Activated naive CD8-positive, alpha-beta T cell treated with anti-CD3 and anti-CD28 coated beads, Interleukin-2, amount 10 ng/mL, durations not matched to agents 7 days and 5 days (primary cell): ENCODE measurements at regions not wholly inside any gene's neighbourhood (a gene's known extent, or its start where the extent isn't known, plus 50 kb on each side); places are given as distances from the start of the nearest gene placed in this dataset.

Experiments used
- ATAC-seq: fragments of 150-1000 bp; cut with Tn5 transposase; one replicate; pipeline ENCODE4 v1.10.0; 2021; ENCODE audit warnings: low read depth, moderate library complexity
- POLR2A ChIA-PET: fragments of 350-600 bp; sonication (Branson Sonifier 250); formaldehyde crosslinking; loops from one replicate; lab custom pipeline; 2021; ENCODE audit warnings: antibody characterized with exemption; lab: Charles Lee
- DNase-seq: peaks from one replicate; pipeline ENCODE4 v3.0.0; 2021
- H3K27ac Mint-ChIP-seq: one replicate; pipeline ENCODE4 v1.8.0; 2022; ENCODE audit warnings: mild to moderate bottlenecking, mixed read lengths
- H3K27me3 Mint-ChIP-seq: one replicate; pipeline ENCODE4 v1.8.0; 2022; ENCODE audit warnings: mild to moderate bottlenecking, moderate library complexity, mixed read lengths
- H3K36me3 Mint-ChIP-seq: one replicate; pipeline ENCODE4 v1.8.0; 2021; ENCODE audit warnings: mild to moderate bottlenecking, mixed read lengths
- H3K4me1 Mint-ChIP-seq: one replicate; pipeline ENCODE4 v1.8.0; 2021; ENCODE audit warnings: mixed read lengths
- H3K4me3 Mint-ChIP-seq: one replicate; pipeline ENCODE4 v1.8.0; 2022; ENCODE audit warnings: mild to moderate bottlenecking, moderate library complexity, mixed read lengths
- H3K9me3 Mint-ChIP-seq: one replicate; pipeline ENCODE4 v1.8.0; 2021; ENCODE audit warnings: mixed read lengths

GRCh38 chr22:34010259-34010658 lies 90.0 kb upstream of the LARGE1 start:
- Mint-ChIP-seq H3K9me3 (peaks cover 19% of the 10 kb centered on the region), H3K27me3 (no peaks in the 10 kb centered on the region)
- POLR2A ChIA-PET, result no interaction called here

GRCh38 chr22:34015642-34016041 lies 95.4 kb upstream of the LARGE1 start:
- POLR2A ChIA-PET, result no interaction called here
- Mint-ChIP-seq H3K4me1 (no peaks in the 10 kb centered on the region), H3K9me3 (peaks cover 9% of the 10 kb centered on the region), H3K27ac (no peak overlapping the region), H3K27me3 (no peaks in the 10 kb centered on the region), H3K36me3 (no peaks in the 10 kb centered on the region), H3K4me3 (no peak overlapping the region)
- ATAC-seq, result no peak
- no peak for DNase-seq

More at GRCh38 chr22:34010259-34010658, 90.0 kb upstream of the LARGE1 start:
- no peak for ATAC-seq
- H3K4me3 Mint-ChIP-seq, result no peak overlapping the region
- H3K27ac Mint-ChIP-seq, result no peak overlapping the region
- H3K4me1 Mint-ChIP-seq, result no peaks in the 10 kb centered on the region
- DNase-seq, result no peak
- H3K36me3 Mint-ChIP-seq, result no peaks in the 10 kb centered on the region

- Mint-ChIP-seq H3K27ac (no peak overlapping the region), H3K9me3 (peaks cover 5% of the 10 kb centered on the region), H3K4me3 (no peak overlapping the region), H3K4me1 (no peaks in the 10 kb centered on the region), H3K36me3 (no peaks in the 10 kb centered on the region), H3K27me3 (no peaks in the 10 kb centered on the region)
- POLR2A ChIA-PET, result no interaction called here
- ATAC-seq (no peak), DNase-seq (no peak)
Measured at GRCh38 chr22:34017205-34017604, 96.9 kb upstream of the LARGE1 start.

- Mint-ChIP-seq H3K27ac (no peak overlapping the region), H3K4me1 (no peaks in the 10 kb centered on the region), H3K27me3 (no peaks in the 10 kb centered on the region), H3K9me3 (peaks cover 5% of the 10 kb centered on the region), H3K36me3 (no peaks in the 10 kb centered on the region), H3K4me3 (no peak overlapping the region)
- DNase-seq, result no peak
- POLR2A ChIA-PET, result no interaction called here
- no peak for ATAC-seq
Measured at GRCh38 chr22:34019190-34019845, 99.0 kb upstream of the LARGE1 start.

GRCh38 chr22:34035209-34035608 lies 114.9 kb upstream of the LARGE1 start:
- no peak overlapping the region for H3K27ac Mint-ChIP-seq
- no peak overlapping the region for H3K4me3 Mint-ChIP-seq
- no peak for ATAC-seq
- POLR2A ChIA-PET, result no interaction called here
- no peaks in the 10 kb centered on the region for H3K4me1 Mint-ChIP-seq
- H3K9me3 Mint-ChIP-seq, result peaks cover 6% of the 10 kb centered on the region
- H3K36me3 Mint-ChIP-seq, result no peaks in the 10 kb centered on the region
- no peaks in the 10 kb centered on the region for H3K27me3 Mint-ChIP-seq
- DNase-seq, result no peak

- Mint-ChIP-seq H3K27me3 (no peaks in the 10 kb centered on the region), H3K9me3 (peaks cover 8% of the 10 kb centered on the region), H3K4me3 (no peak overlapping the region), H3K27ac (no peak overlapping the region), H3K36me3 (no peaks in the 10 kb centered on the region), H3K4me1 (no peaks in the 10 kb centered on the region)
- DNase-seq, result no peak
- no peak for ATAC-seq
- POLR2A ChIA-PET, result no interaction called here
Measured at GRCh38 chr22:34036931-34037330, 116.7 kb upstream of the LARGE1 start.

- no peaks in the 10 kb centered on the region for H3K4me1 Mint-ChIP-seq
- DNase-seq (no peak), ATAC-seq (no peak)
- no peak overlapping the region for H3K4me3 Mint-ChIP-seq
- H3K36me3 Mint-ChIP-seq, result no peaks in the 10 kb centered on the region
- no peaks in the 10 kb centered on the region for H3K27me3 Mint-ChIP-seq
- POLR2A ChIA-PET, result no interaction called here
- no peak overlapping the region for H3K27ac Mint-ChIP-seq
- H3K9me3 Mint-ChIP-seq, result peaks cover 12% of the 10 kb centered on the region
Measured at GRCh38 chr22:34038801-34039555, 118.7 kb upstream of the LARGE1 start.

GRCh38 chr22:34045311-34045710 lies 125.0 kb upstream of the LARGE1 start:
- POLR2A ChIA-PET, result no interaction called here
- Mint-ChIP-seq H3K4me3 (no peak overlapping the region), H3K4me1 (no peaks in the 10 kb centered on the region), H3K27me3 (no peaks in the 10 kb centered on the region), H3K9me3 (peaks cover 8% of the 10 kb centered on the region), H3K27ac (no peak overlapping the region), H3K36me3 (no peaks in the 10 kb centered on the region)
- ATAC-seq (no peak), DNase-seq (no peak)

GRCh38 chr22:34055525-34056200 lies 135.4 kb upstream of the LARGE1 start:
- Mint-ChIP-seq H3K4me1 (no peaks in the 10 kb centered on the region), H3K27me3 (no peaks in the 10 kb centered on the region), H3K36me3 (no peaks in the 10 kb centered on the region), H3K27ac (no peak overlapping the region), H3K4me3 (no peak overlapping the region), H3K9me3 (peaks cover 11% of the 10 kb centered on the region)
- ATAC-seq (no peak), DNase-seq (no peak)
- POLR2A ChIA-PET, result no interaction called here

GRCh38 chr22:34057726-34058125 lies 137.4 kb upstream of the LARGE1 start:
- no peak overlapping the region for H3K4me3 Mint-ChIP-seq
- POLR2A ChIA-PET, result no interaction called here

GRCh38 chr22:34064696-34065095 lies 144.4 kb upstream of the LARGE1 start:
- POLR2A ChIA-PET, result no interaction called here
- no peak for DNase-seq
- Mint-ChIP-seq H3K4me3 (no peak overlapping the region), H3K27ac (no peak overlapping the region), H3K36me3 (no peaks in the 10 kb centered on the region), H3K9me3 (peaks cover 4% of the 10 kb centered on the region), H3K27me3 (no peaks in the 10 kb centered on the region), H3K4me1 (no peaks in the 10 kb centered on the region)
- ATAC-seq, result no peak

More at GRCh38 chr22:34057726-34058125, 137.4 kb upstream of the LARGE1 start:
- ATAC-seq, result no peak
- no peaks in the 10 kb centered on the region for H3K4me1 Mint-ChIP-seq
- DNase-seq, result no peak
- H3K36me3 Mint-ChIP-seq, result no peaks in the 10 kb centered on the region
- H3K9me3 Mint-ChIP-seq, result peaks cover 9% of the 10 kb centered on the region
- H3K27me3 Mint-ChIP-seq, result no peaks in the 10 kb centered on the region
- no peak overlapping the region for H3K27ac Mint-ChIP-seq

GRCh38 chr22:34067031-34067430 lies 146.8 kb upstream of the LARGE1 start:
- POLR2A ChIA-PET, result no interaction called here
- no peak overlapping the region for H3K4me3 Mint-ChIP-seq
- H3K9me3 Mint-ChIP-seq, result peaks cover 6% of the 10 kb centered on the region
- no peaks in the 10 kb centered on the region for H3K4me1 Mint-ChIP-seq
- no peak overlapping the region for H3K27ac Mint-ChIP-seq
- no peaks in the 10 kb centered on the region for H3K36me3 Mint-ChIP-seq
- no peaks in the 10 kb centered on the region for H3K27me3 Mint-ChIP-seq
- DNase-seq, result no peak
- ATAC-seq, result no peak

- Mint-ChIP-seq H3K27me3 (no peaks in the 10 kb centered on the region), H3K4me3 (no peak overlapping the region), H3K27ac (no peak overlapping the region), H3K36me3 (no peaks in the 10 kb centered on the region), H3K9me3 (peaks cover 6% of the 10 kb centered on the region), H3K4me1 (no peaks in the 10 kb centered on the region)
- DNase-seq (no peak), ATAC-seq (no peak)
- POLR2A ChIA-PET, result no interaction called here
Measured at GRCh38 chr22:34068001-34068400, 147.7 kb upstream of the LARGE1 start.

- no peak overlapping the region for H3K27ac Mint-ChIP-seq
- DNase-seq (no peak), ATAC-seq (no peak)
- POLR2A ChIA-PET, result no interaction called here
- peaks cover 3% of the 10 kb centered on the region for H3K9me3 Mint-ChIP-seq
- H3K36me3 Mint-ChIP-seq, result no peaks in the 10 kb centered on the region
- no peak overlapping the region for H3K4me3 Mint-ChIP-seq
- no peaks in the 10 kb centered on the region for H3K27me3 Mint-ChIP-seq
- H3K4me1 Mint-ChIP-seq, result no peaks in the 10 kb centered on the region
Measured at GRCh38 chr22:34070051-34070450, 149.8 kb upstream of the LARGE1 start.
